CD4-positive, alpha-beta T cell (primary cell): ENCODE measurements at regions not wholly inside any gene's neighbourhood (a gene's known extent, or its start where the extent isn't known, plus 50 kb on each side); places are given as distances from the start of the nearest gene placed in this dataset.

Experiments
- ATAC-seq: fragments of 200-7000 bp; cut with Tn5 transposase; one replicate; pipeline ENCODE4 v1.10.0; 2022; ENCODE audit warnings: mild to moderate bottlenecking; ENCODE audit not compliant: poor library complexity
- CTCF ChIA-PET: fragments of 350-600 bp; sonication (Branson Sonifier 250); formaldehyde crosslinking; loops from one replicate; lab custom pipeline; 2021; ENCODE audit warnings: antibody characterized with exemption, inconsistent platforms; lab: Charles Lee
- POLR2A ChIA-PET: fragments of 350-600 bp; sonication (Branson Sonifier 250); formaldehyde crosslinking; loops from one replicate; lab custom pipeline; 2021; ENCODE audit warnings: antibody characterized with exemption, inconsistent platforms; lab: Charles Lee
- DNase-seq, 14 experiments: peaks; one replicate each; pipeline ENCODE4 v3.0.0-alpha.2; 2013 to 2020; ENCODE audit warnings: mixed read lengths in 2 of 14
- H3K27ac ChIP-seq, 2 donors: one replicate each; pipeline versions ENCODE4 v1.5.1 to v1.7.0; 2013; ENCODE audit warnings: low read length in 2 of 2, low read depth in 1 of 2, mild to moderate bottlenecking in 1 of 2
- H3K27me3 ChIP-seq, 2 experiments: 1 replicate in 1 of 2; 2 replicates in 1 of 2; pipeline versions ENCODE4 v1.6.1 to v1.7.0; 2013; ENCODE audit warnings: low read length in 2 of 2, control low read depth in 1 of 2, mild to moderate bottlenecking in 1 of 2, moderate library complexity in 1 of 2; ENCODE audit not compliant: insufficient read depth in 2 of 2, control insufficient read depth in 1 of 2
- H3K36me3 ChIP-seq: one replicate; pipeline ENCODE4 v1.6.1; 2013; ENCODE audit warnings: low read length, control low read depth; ENCODE audit not compliant: insufficient read depth
- H3K4me1 ChIP-seq: one replicate; pipeline ENCODE4 v1.6.1; 2013; ENCODE audit warnings: low read length, control low read depth; ENCODE audit not compliant: insufficient read depth
- H3K4me3 ChIP-seq: one replicate; pipeline ENCODE4 v1.5.1; 2013; ENCODE audit warnings: mild to moderate bottlenecking, low read length, moderate library complexity
- H3K9me3 ChIP-seq, 2 experiments: 1 replicate in 1 of 2; 2 replicates in 1 of 2; pipeline versions ENCODE4 v1.6.1 to v1.7.0; 2013; ENCODE audit warnings: low read length in 2 of 2, mild to moderate bottlenecking in 2 of 2, control low read depth in 1 of 2, moderate library complexity in 1 of 2; ENCODE audit not compliant: control insufficient read depth in 1 of 2, insufficient read depth in 1 of 2
- H3K27ac Mint-ChIP-seq: one replicate; pipeline ENCODE4 v1.8.0; 2020; ENCODE audit warnings: mixed read lengths
- H3K27me3 Mint-ChIP-seq: one replicate; pipeline ENCODE4 v1.8.0; 2021; ENCODE audit warnings: mixed read lengths
- H3K36me3 Mint-ChIP-seq: one replicate; pipeline ENCODE4 v1.8.0; 2021; ENCODE audit warnings: low read depth, mixed read lengths
- H3K4me1 Mint-ChIP-seq: one replicate; pipeline ENCODE4 v1.8.0; 2021; ENCODE audit warnings: low read depth, mixed read lengths
- H3K4me3 Mint-ChIP-seq: one replicate; pipeline ENCODE4 v1.8.0; 2020; ENCODE audit warnings: mild to moderate bottlenecking, mixed read lengths
- H3K9me3 Mint-ChIP-seq: one replicate; pipeline ENCODE4 v1.8.0; 2020; ENCODE audit warnings: mixed read lengths
- intact Hi-C, 2 experiments: fragments of 100-400 bp; cut with DNase I in 1 of 2; cut with micrococcal nuclease in 1 of 2; formaldehyde crosslinking; loops; one replicate each; pipeline versions ENCODE4 v1.15.1 to v1.9.0; 2023 to 2025; cut with DNase I, micrococcal nuclease
- TF ChIP-seq, protein P1 (sequence below): fragments of 200-600 bp; IDR thresholded peaks from one replicate; pipeline ENCODE4 v1.8.0; 2022; ENCODE audit warnings: antibody characterized with exemption, mild to moderate bottlenecking

GRCh38 chr16:55000595-55000994 is 69.9 kb downstream of the IRX5 start:
- Mint-ChIP-seq H3K27me3 (peaks cover 42% of the 10 kb centered on the region), H3K4me1 (no peaks in the 10 kb centered on the region), H3K27ac (no peak overlapping the region), H3K9me3 (no peaks in the 10 kb centered on the region), H3K36me3 (no peaks in the 10 kb centered on the region), H3K4me3 (no peak overlapping the region)
- H3K9me3 ChIP-seq: no peaks in the 10 kb centered on the region
- DNase-seq (no peak), ATAC-seq (no peak)
- H3K4me3 ChIP-seq: no peak overlapping the region
- no peaks in the 10 kb centered on the region for H3K4me1 ChIP-seq
- ChIA-PET POLR2A (no interaction called here), CTCF (no interaction called here)
- H3K27me3 ChIP-seq: peaks cover 0 to 4% of the 10 kb centered on the region in 2 experiments
- TF ChIP-seq, protein P1, sequence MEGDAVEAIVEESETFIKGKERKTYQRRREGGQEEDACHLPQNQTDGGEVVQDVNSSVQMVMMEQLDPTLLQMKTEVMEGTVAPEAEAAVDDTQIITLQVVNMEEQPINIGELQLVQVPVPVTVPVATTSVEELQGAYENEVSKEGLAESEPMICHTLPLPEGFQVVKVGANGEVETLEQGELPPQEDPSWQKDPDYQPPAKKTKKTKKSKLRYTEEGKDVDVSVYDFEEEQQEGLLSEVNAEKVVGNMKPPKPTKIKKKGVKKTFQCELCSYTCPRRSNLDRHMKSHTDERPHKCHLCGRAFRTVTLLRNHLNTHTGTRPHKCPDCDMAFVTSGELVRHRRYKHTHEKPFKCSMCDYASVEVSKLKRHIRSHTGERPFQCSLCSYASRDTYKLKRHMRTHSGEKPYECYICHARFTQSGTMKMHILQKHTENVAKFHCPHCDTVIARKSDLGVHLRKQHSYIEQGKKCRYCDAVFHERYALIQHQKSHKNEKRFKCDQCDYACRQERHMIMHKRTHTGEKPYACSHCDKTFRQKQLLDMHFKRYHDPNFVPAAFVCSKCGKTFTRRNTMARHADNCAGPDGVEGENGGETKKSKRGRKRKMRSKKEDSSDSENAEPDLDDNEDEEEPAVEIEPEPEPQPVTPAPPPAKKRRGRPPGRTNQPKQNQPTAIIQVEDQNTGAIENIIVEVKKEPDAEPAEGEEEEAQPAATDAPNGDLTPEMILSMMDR: no peak
- intact Hi-C loops: no loop called here
- no peak overlapping the region for H3K27ac ChIP-seq
- H3K36me3 ChIP-seq: no peaks in the 10 kb centered on the region

- Mint-ChIP-seq H3K9me3 (no peaks in the 10 kb centered on the region), H3K27ac (no peak overlapping the region), H3K4me3 (no peak overlapping the region), H3K27me3 (peaks cover 33% of the 10 kb centered on the region), H3K36me3 (no peaks in the 10 kb centered on the region), H3K4me1 (no peaks in the 10 kb centered on the region)
- DNase-seq (no peak), ATAC-seq (no peak)
- TF ChIP-seq, protein P1: no peak
- no peaks in the 10 kb centered on the region for H3K36me3 ChIP-seq
- intact Hi-C loops: no loop called here
- CTCF ChIA-PET: no interaction called here
- no peak overlapping the region for H3K4me3 ChIP-seq
- H3K27me3 ChIP-seq: peaks cover 0 to 3% of the 10 kb centered on the region in 2 experiments
- no peaks in the 10 kb centered on the region for H3K4me1 ChIP-seq
- POLR2A ChIA-PET: no interaction called here
- H3K27ac ChIP-seq: no peak overlapping the region
- no peaks in the 10 kb centered on the region for H3K9me3 ChIP-seq
Measured at GRCh38 chr16:55001931-55002330, 71.3 kb downstream of the IRX5 start.

DNA sequence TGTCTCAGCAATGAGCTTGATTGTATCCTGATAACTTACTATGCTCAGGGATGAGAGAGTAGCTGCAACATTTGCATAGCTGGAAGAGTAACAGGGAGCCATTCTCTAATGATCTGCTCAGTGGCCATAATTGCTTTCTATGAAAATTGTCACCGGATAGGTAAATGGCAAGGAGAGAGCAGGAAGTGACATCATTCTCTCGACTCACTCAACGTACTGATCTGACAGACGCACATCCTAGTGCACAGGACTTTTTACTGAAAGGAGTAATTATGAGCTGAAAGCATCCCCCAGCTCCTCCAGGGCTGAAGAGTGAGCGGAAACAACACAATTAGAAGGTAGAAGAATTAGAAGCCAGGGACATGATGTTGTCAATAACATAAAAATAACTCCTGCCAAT is 71.8 kb downstream of the IRX5 start:
- Mint-ChIP-seq H3K4me1 (no peaks in the 10 kb centered on the region), H3K4me3 (no peak overlapping the region), H3K27me3 (peaks cover 28% of the 10 kb centered on the region), H3K36me3 (no peaks in the 10 kb centered on the region), H3K27ac (no peak overlapping the region), H3K9me3 (no peaks in the 10 kb centered on the region)
- H3K9me3 ChIP-seq: no peaks in the 10 kb centered on the region
- ChIA-PET CTCF (no interaction called here), POLR2A (no interaction called here)
- no peaks in the 10 kb centered on the region for H3K27me3 ChIP-seq
- no peaks in the 10 kb centered on the region for H3K36me3 ChIP-seq
- ATAC-seq (no peak), DNase-seq (no peak)
- no peak overlapping the region for H3K4me3 ChIP-seq
- intact Hi-C loops: no loop called here
- H3K27ac ChIP-seq: no peak overlapping the region
- no peaks in the 10 kb centered on the region for H3K4me1 ChIP-seq
- TF ChIP-seq, protein P1: no peak
